ENCODE measurements at regions not wholly inside any gene's neighbourhood (a gene's known extent, or its start where the extent isn't known, plus 50 kb on each side); places are given as distances from the start of the nearest gene placed in this dataset.

DNA sequence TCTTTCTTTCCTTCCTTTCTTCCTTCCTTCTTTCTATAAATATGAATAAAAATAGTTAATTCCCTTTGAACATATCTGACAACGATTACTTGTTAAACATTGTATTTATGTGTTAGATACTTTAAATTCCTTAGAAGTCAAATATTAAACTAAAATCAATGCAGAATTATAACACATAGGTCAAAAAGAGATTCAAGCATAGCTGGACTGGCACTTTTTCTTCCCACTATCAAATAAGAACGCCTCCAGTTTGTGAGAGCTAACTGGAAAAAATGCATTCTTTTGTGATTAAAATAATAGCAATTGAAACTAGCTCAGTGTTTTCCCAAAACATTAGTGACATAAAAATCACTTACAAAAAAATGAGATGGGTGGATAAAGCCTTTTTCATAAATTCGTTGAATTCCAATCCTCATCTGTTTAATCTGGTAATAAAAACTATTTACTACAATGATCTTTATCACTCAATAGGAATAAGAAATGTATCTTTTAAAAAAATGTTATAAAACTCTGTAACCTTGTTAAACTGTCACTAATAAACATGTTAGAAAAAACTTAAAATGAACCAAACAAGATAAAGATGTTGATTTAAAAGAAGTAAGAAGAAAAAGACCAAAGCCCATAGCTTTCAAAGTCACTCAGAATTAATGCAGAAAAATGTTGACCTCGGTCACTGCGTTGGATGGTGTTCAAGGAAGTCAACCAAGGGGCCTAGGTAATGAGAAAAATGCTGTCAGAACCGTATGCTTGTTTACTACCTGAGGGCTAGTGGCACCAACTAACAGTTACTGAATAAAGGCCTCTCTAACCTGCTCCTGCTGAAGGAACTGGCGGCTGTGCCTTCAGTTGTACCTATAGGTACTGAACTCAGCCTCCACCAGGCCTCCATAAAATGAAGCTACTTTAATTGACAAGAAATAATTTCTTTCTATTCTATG, 1039.5 kb upstream of the SLC10A2 start (continued):
- TF ChIP-seq SMC3 (IDR thresholded peaks at IDR 0.05; ENCODE audit: low read depth, low read length): no peak

DNA sequence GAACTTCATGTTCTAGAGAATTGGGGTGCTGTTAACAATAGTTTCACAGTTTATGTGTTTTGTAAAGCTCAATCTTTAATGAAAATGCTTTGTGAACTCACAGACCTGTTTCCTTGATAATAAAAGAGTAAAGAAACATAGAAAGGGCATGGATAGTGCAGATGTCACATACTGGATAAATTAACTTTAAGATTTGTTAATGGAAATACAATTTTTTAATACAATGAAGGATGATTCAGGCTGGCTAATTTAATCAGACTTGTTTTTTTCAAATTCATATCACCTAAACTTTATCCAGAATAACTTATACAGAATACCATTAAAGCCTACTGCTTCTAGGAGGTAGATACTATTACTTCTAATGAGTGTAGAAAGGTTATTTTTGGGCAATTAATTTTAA, 1033.5 kb upstream of the SLC10A2 start:
- H3K4me3 ChIP-seq (ENCODE audit: insufficient read depth, low read depth, low read length): no peak overlapping the region
- no peak overlapping the region for H3K9ac ChIP-seq (ENCODE audit: low read depth, low read length)
- H3K27me3 ChIP-seq (ENCODE audit: control insufficient read depth, insufficient read depth, low read length): no peaks in the 10 kb centered on the region
- TF ChIP-seq NFE2L2 (IDR thresholded peaks at IDR 0.05; ENCODE audit: low read depth, low read length): no peak
- TF ChIP-seq CEBPB (IDR thresholded peaks at IDR 0.05; ENCODE audit: low read depth, low read length): no peak
- no peak for TF ChIP-seq FOS (IDR thresholded peaks at IDR 0.05; ENCODE audit: low read depth, low read length)
- TF ChIP-seq CHD1 (IDR thresholded peaks at IDR 0.05; ENCODE audit: low read depth, low read length): no peak
- TF ChIP-seq, protein P1, sequence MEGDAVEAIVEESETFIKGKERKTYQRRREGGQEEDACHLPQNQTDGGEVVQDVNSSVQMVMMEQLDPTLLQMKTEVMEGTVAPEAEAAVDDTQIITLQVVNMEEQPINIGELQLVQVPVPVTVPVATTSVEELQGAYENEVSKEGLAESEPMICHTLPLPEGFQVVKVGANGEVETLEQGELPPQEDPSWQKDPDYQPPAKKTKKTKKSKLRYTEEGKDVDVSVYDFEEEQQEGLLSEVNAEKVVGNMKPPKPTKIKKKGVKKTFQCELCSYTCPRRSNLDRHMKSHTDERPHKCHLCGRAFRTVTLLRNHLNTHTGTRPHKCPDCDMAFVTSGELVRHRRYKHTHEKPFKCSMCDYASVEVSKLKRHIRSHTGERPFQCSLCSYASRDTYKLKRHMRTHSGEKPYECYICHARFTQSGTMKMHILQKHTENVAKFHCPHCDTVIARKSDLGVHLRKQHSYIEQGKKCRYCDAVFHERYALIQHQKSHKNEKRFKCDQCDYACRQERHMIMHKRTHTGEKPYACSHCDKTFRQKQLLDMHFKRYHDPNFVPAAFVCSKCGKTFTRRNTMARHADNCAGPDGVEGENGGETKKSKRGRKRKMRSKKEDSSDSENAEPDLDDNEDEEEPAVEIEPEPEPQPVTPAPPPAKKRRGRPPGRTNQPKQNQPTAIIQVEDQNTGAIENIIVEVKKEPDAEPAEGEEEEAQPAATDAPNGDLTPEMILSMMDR (conservative IDR thresholded peaks at IDR 0.05; ENCODE audit: low read depth, low read length): no peak
- TF ChIP-seq, protein P2, sequence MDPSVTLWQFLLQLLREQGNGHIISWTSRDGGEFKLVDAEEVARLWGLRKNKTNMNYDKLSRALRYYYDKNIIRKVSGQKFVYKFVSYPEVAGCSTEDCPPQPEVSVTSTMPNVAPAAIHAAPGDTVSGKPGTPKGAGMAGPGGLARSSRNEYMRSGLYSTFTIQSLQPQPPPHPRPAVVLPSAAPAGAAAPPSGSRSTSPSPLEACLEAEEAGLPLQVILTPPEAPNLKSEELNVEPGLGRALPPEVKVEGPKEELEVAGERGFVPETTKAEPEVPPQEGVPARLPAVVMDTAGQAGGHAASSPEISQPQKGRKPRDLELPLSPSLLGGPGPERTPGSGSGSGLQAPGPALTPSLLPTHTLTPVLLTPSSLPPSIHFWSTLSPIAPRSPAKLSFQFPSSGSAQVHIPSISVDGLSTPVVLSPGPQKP (IDR thresholded peaks at IDR 0.05; ENCODE audit: borderline replicate concordance, low read depth, low read length): no peak
- no peak for TF ChIP-seq SMC3 (IDR thresholded peaks at IDR 0.05; ENCODE audit: low read depth, low read length)
- no peak for TF ChIP-seq MAZ (IDR thresholded peaks at IDR 0.05; ENCODE audit: borderline replicate concordance, low read depth, low read length)
- TF ChIP-seq RCOR1 (IDR thresholded peaks at IDR 0.05; ENCODE audit: insufficient replicate concordance, low read length): no peak
- no peak for TF ChIP-seq MXI1 (IDR thresholded peaks at IDR 0.05; ENCODE audit: borderline replicate concordance, low read depth, low read length)
- TF ChIP-seq RAD21 (IDR thresholded peaks at IDR 0.05; ENCODE audit: low read length): no peak
- TF ChIP-seq RFX5 (IDR thresholded peaks at IDR 0.05; ENCODE audit: low read depth, low read length): no peak
- TF ChIP-seq BHLHE40 (IDR thresholded peaks at IDR 0.05; ENCODE audit: low read depth, low read length): no peak
- no peak overlapping the region for H2AFZ ChIP-seq (replicated peaks; ENCODE audit: low read length, poor library complexity)
- H2BK5ac ChIP-seq (ENCODE audit: low read depth, low read length, poor library complexity, severe bottlenecking): no peak overlapping the region
- no peak overlapping the region for H3K14ac ChIP-seq (replicated peaks; ENCODE audit: low read depth, low read length)
- BruUV-seq (replicated peaks): no TSS peak
- in situ Hi-C loops (cut with MboI; ENCODE audit: low sequenced_read_pairs): no loop called here
- H3K9me1 ChIP-seq (ENCODE audit: insufficient read depth, low read length): no peaks in the 10 kb centered on the region
- peaks cover 2% of the 10 kb centered on the region; the same call in 1 of the 2 replicates for H3K9me3 ChIP-seq (ENCODE audit: control insufficient read depth, insufficient read depth, low read length)
- no peak overlapping the region for H3K4me2 ChIP-seq (ENCODE audit: low read depth, low read length)
- no peak overlapping the region for H4K8ac ChIP-seq (ENCODE audit: low read depth in 2 of 2, low read length in 2 of 2)
- no peak overlapping the region for H2BK15ac ChIP-seq (ENCODE audit: low read depth, low read length)
- intact Hi-C loops (cut with micrococcal nuclease): loop anchor here (5.0 kb wide), 1 partner anchor 47 kb away; no protein-coding TSS in a partner anchor
- no peak overlapping the region for H2AK5ac ChIP-seq (ENCODE audit: low read depth, low read length)
- no peaks in the 10 kb centered on the region for H4K20me1 ChIP-seq (ENCODE audit: insufficient read depth, low read length)
- H3K36me3 ChIP-seq (ENCODE audit: control insufficient read depth, insufficient read depth, low read length): no peaks in the 10 kb centered on the region
- no peak overlapping the region for H3K23ac ChIP-seq (ENCODE audit: low read depth, low read length)
- no peak overlapping the region for H3K4ac ChIP-seq (ENCODE audit: low read depth, low read length)
- H3K27ac ChIP-seq (ENCODE audit: insufficient read depth, low read length): no peak overlapping the region
- dilution Hi-C loops (cut with HindIII; ENCODE audit: low sequenced_read_pairs, unreplicated experiment): no loop called here
- no peak overlapping the region for H4K91ac ChIP-seq (ENCODE audit: insufficient read depth, low read depth, low read length)
- ATAC-seq (ENCODE audit: low read depth) (no peak), DNase-seq (no peak)
- H3K18ac ChIP-seq (ENCODE audit: low read depth, low read length): no peak overlapping the region
- H3K4me1 ChIP-seq (ENCODE audit: control insufficient read depth, insufficient read depth, low read length): no peaks in the 10 kb centered on the region
- ChIA-PET CTCF (no interaction called here), POLR2A (ENCODE audit: unreplicated experiment) (no interaction called here)
- H3K56ac ChIP-seq (ENCODE audit: extremely low read depth, insufficient read depth, low read length): no peak overlapping the region
- H2BK120ac ChIP-seq (ENCODE audit: low read depth, low read length): no peak overlapping the region
- no peak overlapping the region for H2BK20ac ChIP-seq (ENCODE audit: low read depth, low read length)
- H2AK9ac ChIP-seq (replicated peaks; ENCODE audit: low read depth, low read length, poor library complexity): no peak overlapping the region
- H4K5ac ChIP-seq (ENCODE audit: low read depth, low read length): no peak overlapping the region
- H3K79me1 ChIP-seq (ENCODE audit: low read depth in 1 of 2, low read length in 2 of 2): no peaks in the 10 kb centered on the region

Data from IMR-90 (cell line).